K562 (cell line): ENCODE measurements at regions not wholly inside any gene's neighbourhood (a gene's known extent, or its start where the extent isn't known, plus 50 kb on each side); places are given as distances from the start of the nearest gene placed in this dataset.

Experiments used
- RNF2 ChIP-seq: sonication (generic); IDR thresholded peaks from 2 replicates; pipeline ENCODE4 v1.6.1; 2016
- SIN3A ChIP-seq, 2 experiments: fragments of 150-350 bp in 1 of 2; IDR thresholded peaks; 2 replicates each; pipeline ENCODE4 v1.6.1; 2011 to 2016; ENCODE audit warnings: borderline replicate concordance in 2 of 2, low read depth in 2 of 2, low read length in 2 of 2, mild to moderate bottlenecking in 2 of 2, moderate library complexity in 2 of 2; ENCODE audit not compliant: control insufficient read depth in 1 of 2
- TAF1 ChIP-seq: IDR thresholded peaks from 2 replicates; pipeline ENCODE4 v1.6.1; 2011; ENCODE audit warnings: mild to moderate bottlenecking, low read length, moderate library complexity; ENCODE audit not compliant: insufficient read depth, control insufficient read depth, severe bottlenecking; ENCODE audit errors: extremely low read depth
- ZNF121 ChIP-seq: sonication (generic); formaldehyde crosslinking; conservative IDR thresholded peaks from 2 replicates; pipeline ENCODE4 v1.8.0; 2022; ENCODE audit warnings: missing genetic modification reagents
- ZNF280B ChIP-seq: fragments of 250-450 bp; sonication (Bioruptor Pico); IDR thresholded peaks from 2 replicates; pipeline ENCODE4 v1.5.1; 2021; ENCODE audit warnings: mild to moderate bottlenecking
- ZNF561 ChIP-seq: fragments of 450-650 bp; formaldehyde crosslinking; conservative IDR thresholded peaks from 2 replicates; pipeline ENCODE4 v1.4.0; 2020; ENCODE audit warnings: mild to moderate bottlenecking, moderate library complexity
- TF ChIP-seq, protein P1 (sequence below): fragments of 250-450 bp; sonication (Bioruptor Pico); IDR thresholded peaks from 2 replicates; pipeline ENCODE4 v1.5.0; 2020; ENCODE audit warnings: mild to moderate bottlenecking, borderline replicate concordance

- TF ChIP-seq ZNF280B (CRISPR knock-in tag) (no peak), SIN3A (IDR thresholded peaks at IDR 0.05; ENCODE audit: borderline replicate concordance in 2 of 2, control insufficient read depth in 1 of 2, low read depth in 2 of 2, low read length in 2 of 2) (no peak), RNF2 (no peak), TAF1 (no peak), ZNF121 (CRISPR knock-in tag) (no peak), ZNF561 (CRISPR knock-in tag) (no peak)
- TF ChIP-seq, protein P1, sequence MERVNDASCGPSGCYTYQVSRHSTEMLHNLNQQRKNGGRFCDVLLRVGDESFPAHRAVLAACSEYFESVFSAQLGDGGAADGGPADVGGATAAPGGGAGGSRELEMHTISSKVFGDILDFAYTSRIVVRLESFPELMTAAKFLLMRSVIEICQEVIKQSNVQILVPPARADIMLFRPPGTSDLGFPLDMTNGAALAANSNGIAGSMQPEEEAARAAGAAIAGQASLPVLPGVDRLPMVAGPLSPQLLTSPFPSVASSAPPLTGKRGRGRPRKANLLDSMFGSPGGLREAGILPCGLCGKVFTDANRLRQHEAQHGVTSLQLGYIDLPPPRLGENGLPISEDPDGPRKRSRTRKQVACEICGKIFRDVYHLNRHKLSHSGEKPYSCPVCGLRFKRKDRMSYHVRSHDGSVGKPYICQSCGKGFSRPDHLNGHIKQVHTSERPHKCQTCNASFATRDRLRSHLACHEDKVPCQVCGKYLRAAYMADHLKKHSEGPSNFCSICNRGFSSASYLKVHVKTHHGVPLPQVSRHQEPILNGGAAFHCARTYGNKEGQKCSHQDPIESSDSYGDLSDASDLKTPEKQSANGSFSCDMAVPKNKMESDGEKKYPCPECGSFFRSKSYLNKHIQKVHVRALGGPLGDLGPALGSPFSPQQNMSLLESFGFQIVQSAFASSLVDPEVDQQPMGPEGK = no peak
Measured at GRCh38 chr4:30256116-30256832, 463.9 kb upstream of the PCDH7 start.
